Smooth muscle cell (in vitro differentiated cells): ENCODE measurements at regions not wholly inside any gene's neighbourhood (a gene's known extent, or its start where the extent isn't known, plus 50 kb on each side); places are given as distances from the start of the nearest gene placed in this dataset.

Experiments used
- DNase-seq: peaks from one replicate; lab custom pipeline; 2025; ENCODE audit not compliant: unreplicated experiment; lab: John Stamatoyannopoulos, UW
- H2AFZ ChIP-seq: fragments of 200-600 bp; sonication (generic); 2 replicates; pipeline ENCODE4 v1.6.0; 2016; ENCODE audit warnings: antibody characterized with exemption, low read depth, mild to moderate bottlenecking
- H3F3A ChIP-seq: fragments of 200-600 bp; sonication (generic); 2 replicates; pipeline ENCODE4 v1.6.0; 2017; ENCODE audit warnings: antibody characterized with exemption, low read depth
- H3K27ac ChIP-seq: fragments of 200-600 bp; sonication (generic); 2 replicates; pipeline ENCODE4 v1.5.1; 2016; ENCODE audit warnings: low read depth, mild to moderate bottlenecking
- H3K27me3 ChIP-seq: fragments of 200-600 bp; sonication (generic); 2 replicates; pipeline ENCODE4 v1.6.1; 2016; ENCODE audit warnings: low read depth, mild to moderate bottlenecking
- H3K36me3 ChIP-seq: fragments of 200-600 bp; sonication (generic); 2 replicates; pipeline ENCODE4 v1.5.1; 2016; ENCODE audit warnings: low read depth
- H3K4me1 ChIP-seq: fragments of 200-600 bp; sonication (generic); 2 replicates; pipeline ENCODE4 v1.5.1; 2016; ENCODE audit warnings: low read depth
- H3K4me2 ChIP-seq: fragments of 200-600 bp; sonication (generic); 2 replicates; pipeline ENCODE4 v1.6.0; 2016; ENCODE audit warnings: mild to moderate bottlenecking
- H3K4me3 ChIP-seq: fragments of 200-600 bp; sonication (generic); 2 replicates; pipeline ENCODE4 v1.5.1; 2016; ENCODE audit warnings: mild to moderate bottlenecking
- H3K79me2 ChIP-seq: fragments of 200-600 bp; sonication (generic); 2 replicates; pipeline ENCODE4 v1.6.0; 2016; ENCODE audit warnings: low read depth, mild to moderate bottlenecking
- H3K9ac ChIP-seq: fragments of 200-600 bp; sonication (generic); 2 replicates; pipeline ENCODE4 v1.6.0; 2016; ENCODE audit warnings: low read depth
- H3K9me3 ChIP-seq: fragments of 200-600 bp; sonication (generic); replicated peaks from 2 replicates; pipeline ENCODE4 v1.5.1; 2016; ENCODE audit warnings: low read depth
- H4K20me1 ChIP-seq: fragments of 200-600 bp; sonication (generic); 2 replicates; pipeline ENCODE4 v1.6.0; 2016; ENCODE audit warnings: low read depth
- CTCF ChIP-seq: fragments of 200-600 bp; sonication (generic); IDR thresholded peaks from 2 replicates; pipeline ENCODE4 v1.5.1; 2017; ENCODE audit warnings: borderline replicate concordance, mild to moderate bottlenecking, antibody characterized with exemption; ENCODE audit not compliant: insufficient read depth, poor library complexity, severe bottlenecking
- WGBS: methylation state at CpG from one replicate; pipeline ENCODE4 v1.1.7; 2016; ENCODE audit warnings: low lambda C conversion rate; 5-methylcytosine and 5-hydroxymethylcytosine counted together

- Histone ChIP-seq H3K9ac (no peak overlapping the region), H3F3A (no peaks in the 10 kb centered on the region), H3K4me1 (no peaks in the 10 kb centered on the region), H4K20me1 (no peaks in the 10 kb centered on the region), H3K79me2 (no peaks in the 10 kb centered on the region), H3K27me3 (no peaks in the 10 kb centered on the region), H3K4me3 (no peak overlapping the region), H2AFZ (no peak overlapping the region), H3K4me2 (peak overlapping the region; percentile 17), H3K36me3 (no peaks in the 10 kb centered on the region), H3K9me3 (no peaks in the 10 kb centered on the region), H3K27ac (no peak overlapping the region)
- no peak for DNase-seq
- 9% methylated on average over 7 of the region's 7 CpGs for WGBS
- TF ChIP-seq CTCF = no peak
Measured at GRCh38 chr1:91171898-91172297, 150.1 kb upstream of the ZNF644 start.

- H3F3A ChIP-seq = peaks cover under 1% of the 10 kb centered on the region
- H3K4me1 ChIP-seq = no peaks in the 10 kb centered on the region
- H3K36me3 ChIP-seq = no peaks in the 10 kb centered on the region
- no peaks in the 10 kb centered on the region for H3K79me2 ChIP-seq
- no peak for DNase-seq
- no peaks in the 10 kb centered on the region for H4K20me1 ChIP-seq
- WGBS = 89% methylated on average over 4 of the region's 4 CpGs
- H3K4me3 ChIP-seq = no peak overlapping the region
- no peaks in the 10 kb centered on the region for H3K27me3 ChIP-seq
- H2AFZ ChIP-seq = no peak overlapping the region
- TF ChIP-seq CTCF = no peak
- no peaks in the 10 kb centered on the region for H3K9me3 ChIP-seq
- H3K27ac ChIP-seq = no peak overlapping the region
- H3K4me2 ChIP-seq = no peak overlapping the region
- H3K9ac ChIP-seq = no peak overlapping the region
Measured at GRCh38 chr1:91170571-91170970, 148.7 kb upstream of the ZNF644 start.

GRCh38 chr1:91166106-91166712, 144.4 kb upstream of the ZNF644 start:
- 6% methylated on average over 6 of the region's 6 CpGs for WGBS
- no peak overlapping the region for H3K9ac ChIP-seq
- H3F3A ChIP-seq = peaks cover 3% of the 10 kb centered on the region
- no peaks in the 10 kb centered on the region for H3K79me2 ChIP-seq
- no peak for DNase-seq
- no peaks in the 10 kb centered on the region for H4K20me1 ChIP-seq
- H3K4me2 ChIP-seq = no peak overlapping the region
- H3K4me3 ChIP-seq = no peak overlapping the region
- H3K36me3 ChIP-seq = no peaks in the 10 kb centered on the region
- H2AFZ ChIP-seq = no peak overlapping the region
- no peaks in the 10 kb centered on the region for H3K9me3 ChIP-seq
- H3K4me1 ChIP-seq = no peaks in the 10 kb centered on the region
- H3K27ac ChIP-seq = no peak overlapping the region
- TF ChIP-seq CTCF = peak; percentile 89
- no peaks in the 10 kb centered on the region for H3K27me3 ChIP-seq

- peaks cover 3% of the 10 kb centered on the region for H3F3A ChIP-seq
- no peaks in the 10 kb centered on the region for H3K9me3 ChIP-seq
- DNase-seq = peak; percentile 41
- H3K9ac ChIP-seq = no peak overlapping the region
- H4K20me1 ChIP-seq = no peaks in the 10 kb centered on the region
- peak; percentile 94 for TF ChIP-seq CTCF
- no peaks in the 10 kb centered on the region for H3K79me2 ChIP-seq
- H3K4me1 ChIP-seq = no peaks in the 10 kb centered on the region
- H3K27me3 ChIP-seq = no peaks in the 10 kb centered on the region
- H3K27ac ChIP-seq = no peak overlapping the region
- H2AFZ ChIP-seq = no peak overlapping the region
- H3K4me3 ChIP-seq = no peak overlapping the region
- 45% methylated on average over 14 of the region's 14 CpGs for WGBS
- H3K36me3 ChIP-seq = no peaks in the 10 kb centered on the region
- peak overlapping the region; percentile 47 for H3K4me2 ChIP-seq
Measured at GRCh38 chr1:91165033-91165654, 143.3 kb upstream of the ZNF644 start.
